Adrenal gland (tissue), 9 donors: ENCODE measurements at regions not wholly inside any gene's neighbourhood (a gene's known extent, or its start where the extent isn't known, plus 50 kb on each side); places are given as distances from the start of the nearest gene placed in this dataset.

Experiments
- DNase-seq, 7 donors: peaks; one replicate each; pipeline ENCODE4 v3.0.0-alpha.2; 2019 to 2020
- H3K27ac ChIP-seq, 5 donors: fragments of 200-600 bp; sonication (generic) in 4 of 5; 1 replicate in 3 of 5; 2 replicates in 2 of 5; pipeline versions ENCODE4 v1.5.1 to v1.8.0; 2016 to 2020; ENCODE audit warnings: mild to moderate bottlenecking in 1 of 5
- H3K27me3 ChIP-seq: fragments of 200-600 bp; 2 replicates; pipeline ENCODE4 v1.8.0; 2021
- H3K36me3 ChIP-seq, 2 donors: fragments of 200-600 bp; replicated peaks in 1 of 2; 1 replicate in 1 of 2; 2 replicates in 1 of 2; pipeline versions ENCODE4 v1.5.1 to v1.8.0; 2018 to 2022
- H3K4me1 ChIP-seq, 2 donors: fragments of 200-600 bp; replicated peaks in 1 of 2; 1 replicate in 1 of 2; 2 replicates in 1 of 2; pipeline versions ENCODE4 v1.5.1 to v1.8.0; 2018 to 2021
- H3K4me3 ChIP-seq, 4 donors: fragments of 200-600 bp; sonication (generic) in 3 of 4; one replicate each; pipeline ENCODE4 v1.5.1; 2016 to 2018
- H3K9me3 ChIP-seq, 3 donors: fragments of 200-600 bp; sonication (generic) in 1 of 3; replicated peaks in 1 of 3; 1 replicate in 2 of 3; 2 replicates in 1 of 3; pipeline versions ENCODE4 v1.5.1 to v1.8.0; 2016 to 2021
- POLR2A ChIP-seq, 2 donors: fragments of 450-650 bp; IDR thresholded peaks; one replicate each; pipeline ENCODE4 v1.6.1; 2017; ENCODE audit warnings: antibody characterized with exemption in 2 of 2, mild to moderate bottlenecking in 2 of 2, moderate library complexity in 1 of 2
- WGBS, 4 donors: extraction: QIAGEN DNeasy Blood & Tissue Kit in 2 of 4; methylation state at CpG; one replicate each; pipeline versions ENCODE4 v1.1.5 to v1.1.7; 2013 to 2017; 5-methylcytosine and 5-hydroxymethylcytosine counted together
- intact Hi-C, 2 donors: fragments of 100-400 bp; cut with DNase I; formaldehyde crosslinking; loops; one replicate each; pipeline versions ENCODE4 v1.14.1 to v1.15.0; 2022 to 2023
- TF ChIP-seq, protein P1 (sequence below), 6 experiments: fragments of 450-650 bp in 4 of 6; fragments of 200-600 bp in 2 of 6; sonication (generic) in 1 of 6; IDR thresholded peaks; 1 replicate in 5 of 6; 2 replicates in 1 of 6; pipeline versions ENCODE4 v1.5.1 to v1.8.0; 2016 to 2021; ENCODE audit warnings: antibody characterized with exemption in 6 of 6, mild to moderate bottlenecking in 2 of 6, moderate library complexity in 1 of 6
- donor health status: healthy with polysubstance abuse.
- donor health status: Bipolar disorder and iron deficiency.
- donor health status: DM: yes; HTN: yes; CAD: no.
- donor health status: DM: no; HTN: no; CAD: no.
- donor health status: DM: no; HTN: no; CAD: no.

DNA sequence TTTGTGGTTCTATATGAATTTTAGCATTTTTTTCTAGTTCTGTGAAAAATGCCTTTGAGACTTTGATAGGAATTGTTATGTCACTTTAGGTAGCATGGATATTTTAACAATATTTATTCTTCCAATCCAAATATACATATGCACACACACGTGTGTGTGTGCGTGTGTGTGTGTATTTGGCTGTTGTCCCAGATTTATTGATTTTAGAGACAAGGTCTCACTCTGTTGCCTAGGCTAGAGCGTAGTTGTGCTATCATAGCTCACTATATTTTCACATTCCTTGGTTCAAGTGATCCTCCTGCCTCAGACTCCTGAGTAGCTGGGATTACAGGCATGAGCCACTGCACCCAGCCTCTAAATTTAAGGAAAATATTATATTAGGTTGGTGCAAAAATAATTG is 162.5 kb upstream of the TRIM24 start:
- TF ChIP-seq, protein P1, sequence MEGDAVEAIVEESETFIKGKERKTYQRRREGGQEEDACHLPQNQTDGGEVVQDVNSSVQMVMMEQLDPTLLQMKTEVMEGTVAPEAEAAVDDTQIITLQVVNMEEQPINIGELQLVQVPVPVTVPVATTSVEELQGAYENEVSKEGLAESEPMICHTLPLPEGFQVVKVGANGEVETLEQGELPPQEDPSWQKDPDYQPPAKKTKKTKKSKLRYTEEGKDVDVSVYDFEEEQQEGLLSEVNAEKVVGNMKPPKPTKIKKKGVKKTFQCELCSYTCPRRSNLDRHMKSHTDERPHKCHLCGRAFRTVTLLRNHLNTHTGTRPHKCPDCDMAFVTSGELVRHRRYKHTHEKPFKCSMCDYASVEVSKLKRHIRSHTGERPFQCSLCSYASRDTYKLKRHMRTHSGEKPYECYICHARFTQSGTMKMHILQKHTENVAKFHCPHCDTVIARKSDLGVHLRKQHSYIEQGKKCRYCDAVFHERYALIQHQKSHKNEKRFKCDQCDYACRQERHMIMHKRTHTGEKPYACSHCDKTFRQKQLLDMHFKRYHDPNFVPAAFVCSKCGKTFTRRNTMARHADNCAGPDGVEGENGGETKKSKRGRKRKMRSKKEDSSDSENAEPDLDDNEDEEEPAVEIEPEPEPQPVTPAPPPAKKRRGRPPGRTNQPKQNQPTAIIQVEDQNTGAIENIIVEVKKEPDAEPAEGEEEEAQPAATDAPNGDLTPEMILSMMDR (IDR thresholded peaks at IDR 0.05), result no peak
- TF ChIP-seq POLR2A (IDR thresholded peaks at IDR 0.05), result no peak

DNA sequence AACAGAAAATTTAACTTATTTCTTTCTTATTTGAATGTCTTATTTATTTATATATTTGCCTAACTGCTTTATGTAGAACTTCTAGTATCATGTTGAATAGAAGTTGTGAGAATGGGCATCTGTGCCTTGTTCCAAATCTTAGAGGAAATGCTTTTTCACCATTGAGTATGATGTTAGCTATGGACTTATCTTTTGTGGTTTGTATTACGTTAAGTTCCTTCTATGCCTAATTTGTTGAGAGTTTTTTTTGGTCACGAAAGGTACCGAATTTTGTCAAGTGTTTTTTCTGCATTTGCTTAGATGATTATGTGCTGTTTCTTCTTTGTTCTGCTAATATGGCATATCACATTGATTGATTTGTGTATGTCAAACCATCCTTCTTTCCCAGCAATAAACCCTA is 161.0 kb upstream of the TRIM24 start:
- 74 to 82% (median 81%) methylated on average over 3 of the region's 3 CpGs for WGBS, 4 donors
- Histone ChIP-seq H3K9me3 (no peaks in the 10 kb centered on the region), H3K27ac (no peak overlapping the region), H3K4me3 (no peak overlapping the region), H3K27me3 (no peaks in the 10 kb centered on the region), H3K4me1 (peaks cover 11 to 18% of the 10 kb centered on the region in 2 donors), H3K36me3 (no peaks in the 10 kb centered on the region)
- intact Hi-C loops, result no loop called here
- no peak for TF ChIP-seq POLR2A (IDR thresholded peaks at IDR 0.05)
- TF ChIP-seq, protein P1 (IDR thresholded peaks at IDR 0.05), result no peak
- no peak for DNase-seq

More for the DNA sequence above, 162.5 kb upstream of the TRIM24 start:
- no peaks in the 10 kb centered on the region for H3K27me3 ChIP-seq
- H3K9me3 ChIP-seq, result no peaks in the 10 kb centered on the region
- H3K36me3 ChIP-seq, result no peaks in the 10 kb centered on the region
- WGBS, 4 donors, result 72 to 84% (median 80%) methylated on average over 3 of the region's 3 CpGs
- H3K4me1 ChIP-seq, result peaks cover 12 to 21% of the 10 kb centered on the region in 2 donors
- H3K27ac ChIP-seq, result no peak overlapping the region
- H3K4me3 ChIP-seq, result no peak overlapping the region
- no peak for DNase-seq
- intact Hi-C loops, result no loop called here

DNA sequence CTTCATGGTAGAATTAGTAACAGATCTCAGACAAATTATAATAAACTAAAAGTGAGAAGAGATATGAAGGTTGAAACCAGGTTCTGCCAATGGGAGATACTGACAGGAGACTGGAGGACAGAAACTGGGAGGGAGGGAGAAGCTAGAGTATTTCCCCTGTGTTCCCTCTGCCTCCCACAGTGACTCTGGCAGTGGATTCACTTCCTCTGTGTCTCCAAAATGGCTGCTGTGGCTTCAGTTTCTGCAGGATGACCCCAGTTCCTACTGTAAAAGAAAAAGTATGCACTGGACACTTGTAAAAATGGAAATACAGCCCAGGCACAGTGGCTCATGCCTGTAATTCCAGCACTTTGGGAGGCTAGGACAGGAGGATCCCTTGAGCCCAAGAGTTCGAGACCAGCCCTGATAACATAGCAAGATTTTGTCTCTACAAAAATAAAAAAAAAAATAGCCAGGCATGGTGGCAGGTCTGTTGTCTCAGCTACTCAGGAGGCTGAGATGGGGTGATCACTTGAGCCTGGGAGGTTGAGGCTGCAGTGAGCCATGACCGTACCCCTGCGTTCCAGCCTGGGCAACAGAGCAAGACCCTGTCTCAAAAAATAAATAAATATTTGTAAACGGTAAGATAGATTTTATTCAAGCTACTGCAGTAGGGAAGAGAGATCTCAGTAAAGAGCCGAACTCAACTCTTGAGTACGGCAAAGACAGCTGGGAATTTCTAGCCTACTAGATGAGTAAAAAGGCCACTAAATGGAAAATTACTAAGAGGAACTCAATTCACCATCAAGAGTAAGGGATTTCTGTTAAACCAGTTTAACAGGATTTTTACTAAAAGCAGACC is 156.6 kb upstream of the TRIM24 start:
- H3K9me3 ChIP-seq, result no peaks in the 10 kb centered on the region
- TF ChIP-seq POLR2A (IDR thresholded peaks at IDR 0.05), result no peak
- TF ChIP-seq, protein P1 (IDR thresholded peaks at IDR 0.05), result no peak
- intact Hi-C loops, result no loop called here
- DNase-seq, result no peak
- H3K4me3 ChIP-seq, result no peak overlapping the region
- H3K4me1 ChIP-seq, result no peaks in the 10 kb centered on the region
- H3K27me3 ChIP-seq, result no peaks in the 10 kb centered on the region
- 93 to 98% (median 96%) methylated on average over 6 of the region's 6 CpGs for WGBS, 4 donors
- no peaks in the 10 kb centered on the region for H3K36me3 ChIP-seq
- H3K27ac ChIP-seq, result no peak overlapping the region

DNA sequence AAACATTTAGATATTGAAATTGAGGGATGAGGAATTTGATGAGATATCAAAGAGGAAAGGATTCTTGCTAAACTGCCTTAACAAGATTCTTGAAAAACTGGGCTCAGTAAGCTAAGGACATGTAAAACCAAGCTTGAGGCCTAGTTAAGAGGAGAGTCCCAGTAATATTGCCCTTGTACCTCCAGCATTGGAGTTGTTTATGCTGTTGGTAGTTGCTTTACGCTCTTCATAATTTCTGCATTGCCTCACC is 156.1 kb upstream of the TRIM24 start:
- Histone ChIP-seq H3K27ac (no peak overlapping the region), H3K4me1 (no peaks in the 10 kb centered on the region), H3K27me3 (no peaks in the 10 kb centered on the region), H3K9me3 (no peaks in the 10 kb centered on the region), H3K36me3 (no peaks in the 10 kb centered on the region), H3K4me3 (no peak overlapping the region)
- intact Hi-C loops, result no loop called here
- TF ChIP-seq POLR2A (IDR thresholded peaks at IDR 0.05), result no peak
- TF ChIP-seq, protein P1 (IDR thresholded peaks at IDR 0.05), result no peak
- DNase-seq, result no peak
- WGBS, 4 donors, result 94 to 100% (median 100%) methylated on average over 1 of the region's 1 CpG
